Chondrocyte (in vitro differentiated cells): ENCODE measurements at regions not wholly inside any gene's neighbourhood (a gene's known extent, or its start where the extent isn't known, plus 50 kb on each side); places are given as distances from the start of the nearest gene placed in this dataset.

Source experiments
- DNase-seq: peaks from one replicate; pipeline ENCODE4 v3.0.0; 2021; ENCODE audit warnings: mixed read lengths, low spot score
- H3K27ac Mint-ChIP-seq: one replicate; pipeline ENCODE4 v1.8.0; 2021; ENCODE audit warnings: mild to moderate bottlenecking, moderate library complexity, mixed read lengths; ENCODE audit not compliant: unreplicated experiment
- H3K27me3 Mint-ChIP-seq: 2 replicates; pipeline ENCODE4 v1.8.0; 2021; ENCODE audit warnings: low read depth, mixed read lengths
- H3K36me3 Mint-ChIP-seq: 2 replicates; pipeline ENCODE4 v1.8.0; 2021; ENCODE audit warnings: low read depth, mixed read lengths
- H3K4me1 Mint-ChIP-seq: 2 replicates; pipeline ENCODE4 v1.8.0; 2021; ENCODE audit warnings: low read depth, mild to moderate bottlenecking, mixed read lengths
- H3K4me3 Mint-ChIP-seq: one replicate; pipeline ENCODE4 v1.8.0; 2021; ENCODE audit warnings: mild to moderate bottlenecking, moderate library complexity, mixed read lengths; ENCODE audit not compliant: unreplicated experiment
- H3K9me3 Mint-ChIP-seq: 2 replicates; pipeline ENCODE4 v1.8.0; 2021; ENCODE audit warnings: low read depth, mixed read lengths
- CTCF ChIP-seq: fragments of 200-600 bp; sonication (generic); IDR thresholded peaks from 2 replicates; pipeline ENCODE4 v1.5.0; 2021; ENCODE audit warnings: antibody characterized with exemption, mild to moderate bottlenecking, moderate library complexity

- TF ChIP-seq CTCF = no peak
- peaks cover 19% of the 10 kb centered on the region for H3K4me1 Mint-ChIP-seq
- no peak overlapping the region for H3K27ac Mint-ChIP-seq
- H3K9me3 Mint-ChIP-seq = no peaks in the 10 kb centered on the region
- H3K4me3 Mint-ChIP-seq = no peak overlapping the region
- no peak for DNase-seq
- H3K27me3 Mint-ChIP-seq = no peaks in the 10 kb centered on the region
- no peaks in the 10 kb centered on the region for H3K36me3 Mint-ChIP-seq
Measured at GRCh38 chr15:95869920-95870319, 460.6 kb upstream of the NR2F2 start.

GRCh38 chr15:95872366-95872771 lies 458.1 kb upstream of the NR2F2 start:
- TF ChIP-seq CTCF = no peak
- Mint-ChIP-seq H3K4me1 (peaks cover 31% of the 10 kb centered on the region), H3K27ac (no peak overlapping the region), H3K27me3 (no peaks in the 10 kb centered on the region), H3K4me3 (no peak overlapping the region), H3K36me3 (no peaks in the 10 kb centered on the region), H3K9me3 (no peaks in the 10 kb centered on the region)
- no peak for DNase-seq

GRCh38 chr15:95874637-95875036 lies 455.9 kb upstream of the NR2F2 start:
- no peak for DNase-seq
- Mint-ChIP-seq H3K27ac (peak overlapping the region; percentile 79), H3K27me3 (no peaks in the 10 kb centered on the region), H3K36me3 (no peaks in the 10 kb centered on the region), H3K9me3 (no peaks in the 10 kb centered on the region), H3K4me1 (peaks cover 33% of the 10 kb centered on the region), H3K4me3 (no peak overlapping the region)
- no peak for TF ChIP-seq CTCF

- peak overlapping the region; percentile 79 for H3K27ac Mint-ChIP-seq
- peak; percentile 42 for TF ChIP-seq CTCF
- H3K9me3 Mint-ChIP-seq = no peaks in the 10 kb centered on the region
- no peaks in the 10 kb centered on the region for H3K27me3 Mint-ChIP-seq
- no peak overlapping the region for H3K4me3 Mint-ChIP-seq
- peaks cover 36% of the 10 kb centered on the region for H3K4me1 Mint-ChIP-seq
- no peak for DNase-seq
- no peaks in the 10 kb centered on the region for H3K36me3 Mint-ChIP-seq
Measured at GRCh38 chr15:95875121-95875643, 455.3 kb upstream of the NR2F2 start.

- no peaks in the 10 kb centered on the region for H3K9me3 Mint-ChIP-seq
- H3K27me3 Mint-ChIP-seq = no peaks in the 10 kb centered on the region
- H3K27ac Mint-ChIP-seq = no peak overlapping the region
- no peak overlapping the region for H3K4me3 Mint-ChIP-seq
- peaks cover 24% of the 10 kb centered on the region for H3K4me1 Mint-ChIP-seq
- no peaks in the 10 kb centered on the region for H3K36me3 Mint-ChIP-seq
- no peak for TF ChIP-seq CTCF
- DNase-seq = no peak
Measured at GRCh38 chr15:95880031-95880570, 450.4 kb upstream of the NR2F2 start.
